OCI-LY7 (cell line): ENCODE measurements at regions not wholly inside any gene's neighbourhood (a gene's known extent, or its start where the extent isn't known, plus 50 kb on each side); places are given as distances from the start of the nearest gene placed in this dataset.

Experiments used
- CTCF ChIP-seq: fragments of 200-600 bp; sonication (generic); conservative IDR thresholded peaks from 2 replicates; pipeline ENCODE4 v1.5.1; 2014; ENCODE audit warnings: mild to moderate bottlenecking, antibody characterized with exemption, low read length, moderate library complexity, mixed read lengths
- EZH2phosphoT487 ChIP-seq: fragments of 200-600 bp; sonication (generic); IDR thresholded peaks from 2 replicates; pipeline ENCODE4 v1.6.1; 2018; ENCODE audit warnings: low read depth, borderline replicate concordance, mild to moderate bottlenecking, mixed run types, antibody characterized with exemption, low read length, moderate library complexity, mixed read lengths

- TF ChIP-seq CTCF (no peak), EZH2phosphoT487 (no peak)
Observed at GRCh38 chr12:97274386-97274785, 188.2 kb upstream of the RMST start.
